ENCODE measurements at regions not wholly inside any gene's neighbourhood (a gene's known extent, or its start where the extent isn't known, plus 50 kb on each side); places are given as distances from the start of the nearest gene placed in this dataset.

GRCh38 chrX:39875834-39876628, 221.7 kb downstream of the BCOR start:
- no peak for DNase-seq

GRCh38 chrX:39877905-39878304, 219.9 kb downstream of the BCOR start:
- DNase-seq, result no peak

- peak; percentile 89 for DNase-seq
Measured at GRCh38 chrX:39883666-39884065, 214.1 kb downstream of the BCOR start.

DNA sequence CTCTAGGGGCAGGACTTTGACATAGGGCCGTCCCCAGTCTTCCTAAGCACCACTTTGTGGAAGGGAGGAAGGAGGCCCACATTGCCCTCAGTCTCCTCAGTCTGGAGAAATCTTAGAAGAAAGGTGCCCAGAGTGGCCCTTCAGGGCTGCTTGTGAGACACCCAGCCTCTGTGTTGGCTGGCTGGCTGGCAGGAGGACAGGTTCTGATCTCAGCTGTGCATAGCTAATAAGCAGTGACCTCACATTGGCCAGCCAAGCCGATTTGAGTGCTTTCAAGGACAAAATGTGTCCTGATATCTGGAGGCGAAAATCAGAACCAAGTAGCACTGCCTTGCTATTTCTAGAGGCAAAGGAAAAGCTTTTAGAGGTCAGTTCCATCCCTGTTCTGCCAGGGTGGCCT, 211.5 kb downstream of the BCOR start:
- DNase-seq, result no peak

DNA sequence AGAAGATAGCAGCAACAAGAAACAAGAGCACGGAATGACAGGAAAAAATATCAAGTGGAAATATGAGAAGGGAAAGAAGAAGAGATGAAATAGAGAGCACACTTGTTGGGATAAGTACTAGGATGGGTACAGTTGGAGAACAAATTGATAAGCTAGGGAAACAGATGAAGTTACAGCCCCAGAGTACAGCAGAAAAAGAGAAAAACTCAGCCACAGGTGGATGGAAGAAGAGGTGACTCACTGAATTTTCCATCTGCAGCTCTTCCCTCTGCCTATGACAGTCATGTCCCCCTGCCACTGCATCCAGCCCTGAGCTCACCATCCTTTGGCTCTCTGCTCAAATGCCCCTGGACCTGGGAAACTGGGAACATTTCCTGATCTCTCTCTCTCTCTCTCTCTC, 209.0 kb downstream of the BCOR start:
- no peak for DNase-seq

GRCh38 chrX:39889704-39890103, 208.1 kb downstream of the BCOR start:
- DNase-seq, result no peak

DNA sequence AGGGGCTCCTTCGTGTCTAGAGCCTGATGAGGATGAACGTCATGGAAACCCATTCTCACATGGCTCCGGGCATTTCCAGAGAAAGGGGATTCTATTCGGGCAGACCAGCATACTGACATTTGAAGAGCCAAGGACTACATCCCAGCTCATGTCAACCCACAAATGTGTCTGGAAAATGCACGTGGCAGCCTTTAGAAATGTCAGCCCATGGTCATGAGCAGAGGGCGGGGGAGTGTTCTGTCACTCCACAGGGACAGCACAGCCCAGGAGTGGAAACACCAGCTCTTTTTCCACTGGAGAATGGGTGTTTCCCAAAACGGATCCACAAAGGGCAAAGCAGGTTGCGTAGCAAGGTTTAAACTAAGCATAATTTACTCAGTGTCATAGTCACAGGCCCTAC, 207.0 kb downstream of the BCOR start:
- DNase-seq, result no peak

GRCh38 chrX:39891781-39892180, 206.0 kb downstream of the BCOR start:
- DNase-seq, result no peak

DNA sequence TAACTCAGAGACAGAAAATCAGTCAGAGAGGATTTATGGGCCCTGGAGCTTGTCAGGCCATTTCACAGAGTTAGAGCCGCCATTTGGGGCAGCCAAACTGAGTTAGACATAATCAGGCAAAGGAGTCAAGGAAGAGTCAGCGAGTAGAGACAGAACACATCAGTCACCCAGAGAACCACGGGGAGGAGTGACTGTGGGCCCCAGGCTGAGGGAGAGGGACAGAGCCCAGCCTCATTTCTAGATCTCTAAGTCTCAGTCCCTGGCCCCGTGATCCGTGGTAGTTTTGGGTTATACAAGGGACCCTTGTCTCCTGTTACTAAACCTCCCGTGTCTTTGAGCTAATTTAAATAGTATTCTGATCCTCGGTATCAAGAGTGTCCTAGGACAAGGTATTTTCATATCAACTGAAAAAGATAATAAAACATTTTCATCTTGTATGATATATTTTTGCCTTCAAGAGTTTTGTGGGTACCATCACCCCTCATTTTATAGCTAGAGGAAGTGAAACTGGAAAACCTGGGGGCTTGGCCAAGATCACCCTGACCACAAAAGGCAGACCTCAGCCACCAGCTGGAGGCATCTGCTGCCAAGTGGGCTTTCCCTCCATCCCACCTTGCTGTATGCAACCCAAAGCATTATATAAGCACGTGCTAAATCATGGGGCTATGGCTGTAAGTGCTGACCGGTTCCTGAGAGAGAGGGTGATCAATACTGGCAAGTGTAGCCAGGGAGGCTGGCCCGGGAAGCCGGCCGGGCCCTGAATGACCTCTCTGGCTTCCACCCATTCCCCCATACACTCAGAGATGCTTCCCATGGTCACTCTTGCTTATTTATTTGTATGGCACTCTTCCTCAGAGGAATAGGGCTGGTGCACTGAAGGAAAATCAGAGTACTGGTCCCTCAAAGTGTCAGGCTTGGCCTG, 204.1 kb downstream of the BCOR start:
- DNase-seq, result no peak

DNA sequence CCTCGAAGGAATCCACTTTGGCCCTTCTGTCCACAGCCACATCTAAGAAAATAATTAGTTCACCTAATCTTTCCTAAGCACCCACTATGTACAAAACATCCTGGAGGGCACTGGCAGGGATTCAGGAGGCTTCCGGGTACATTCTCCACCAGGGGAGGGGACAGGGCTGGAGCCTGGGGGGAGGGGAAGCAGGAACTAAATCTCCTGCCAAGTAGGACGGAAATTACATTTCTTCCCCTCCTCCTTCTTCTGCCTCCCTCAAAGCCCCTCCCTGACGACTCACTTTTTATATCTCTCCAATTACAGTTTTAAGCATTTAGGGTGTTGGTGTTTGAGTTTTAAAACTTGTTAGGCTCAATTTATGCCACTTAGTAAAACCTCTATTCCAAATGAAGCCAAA, 203.1 kb downstream of the BCOR start:
- no peak for DNase-seq

- no peak for DNase-seq
Measured at GRCh38 chrX:39895218-39896110, 202.3 kb downstream of the BCOR start.

GRCh38 chrX:39896951-39897740, 200.6 kb downstream of the BCOR start:
- DNase-seq, result no peak

DNA sequence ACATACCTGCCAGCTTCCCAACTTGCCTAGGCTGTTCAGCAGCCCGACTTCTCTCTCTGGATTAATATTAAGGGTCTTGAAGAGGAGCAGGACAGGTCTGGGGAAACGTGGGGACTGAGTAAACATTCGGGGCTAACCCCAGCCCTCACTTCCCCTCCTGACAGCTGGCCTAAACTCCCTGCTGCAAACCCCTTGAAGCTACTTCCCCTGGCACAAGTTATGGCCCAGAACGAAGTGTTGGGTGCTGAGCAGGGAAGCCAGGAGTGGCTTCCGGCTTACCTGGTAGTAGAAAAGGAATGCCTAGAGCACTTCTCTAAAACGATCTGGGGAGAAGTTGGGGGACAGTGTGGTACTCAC, 200.0 kb downstream of the BCOR start:
- no peak for DNase-seq

DNA sequence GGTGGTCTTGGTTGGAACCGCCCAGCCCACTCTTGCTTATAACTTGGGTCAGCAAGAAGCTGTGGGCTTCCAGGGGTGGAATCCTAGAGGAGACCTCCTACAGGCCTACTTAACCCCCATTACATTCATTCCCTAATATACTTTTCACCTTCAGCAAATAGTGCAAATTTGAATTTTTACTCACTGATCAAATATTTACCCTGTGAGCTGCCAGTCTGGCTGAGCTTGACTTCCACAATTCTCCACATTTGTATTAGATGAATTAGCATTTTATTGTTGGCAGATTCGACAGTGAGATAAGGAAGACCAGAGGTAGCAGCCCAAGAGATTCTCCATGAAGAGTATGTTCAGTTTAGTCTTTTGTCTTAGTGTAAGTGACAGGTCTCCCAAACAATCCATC, 199.6 kb downstream of the BCOR start:
- DNase-seq, result no peak

- DNase-seq, result no peak
Measured at GRCh38 chrX:39899059-39899458, 198.7 kb downstream of the BCOR start.

- DNase-seq, result no peak
Measured at GRCh38 chrX:39899856-39900776, 197.6 kb downstream of the BCOR start.

DNA sequence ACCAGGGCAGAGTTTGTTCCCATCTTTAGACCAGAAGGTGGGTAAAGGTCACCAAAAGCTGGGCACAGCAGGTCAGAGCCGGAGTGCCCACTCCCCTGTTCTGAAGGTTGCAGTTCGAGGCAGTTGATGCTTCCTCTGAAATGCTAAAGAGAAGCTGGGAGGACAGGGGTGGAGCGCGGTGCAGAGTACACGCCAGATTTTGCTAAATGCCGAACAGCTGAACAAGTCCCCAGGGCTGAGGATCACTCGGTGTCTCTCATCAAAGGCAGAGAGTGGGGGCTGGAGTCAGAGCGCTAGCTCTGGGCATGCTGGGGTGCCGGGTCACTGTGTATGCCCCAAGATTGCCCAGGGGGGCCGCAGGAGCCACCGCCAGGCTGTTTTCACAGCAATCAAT, 197.0 kb downstream of the BCOR start:
- no peak for DNase-seq

DNA sequence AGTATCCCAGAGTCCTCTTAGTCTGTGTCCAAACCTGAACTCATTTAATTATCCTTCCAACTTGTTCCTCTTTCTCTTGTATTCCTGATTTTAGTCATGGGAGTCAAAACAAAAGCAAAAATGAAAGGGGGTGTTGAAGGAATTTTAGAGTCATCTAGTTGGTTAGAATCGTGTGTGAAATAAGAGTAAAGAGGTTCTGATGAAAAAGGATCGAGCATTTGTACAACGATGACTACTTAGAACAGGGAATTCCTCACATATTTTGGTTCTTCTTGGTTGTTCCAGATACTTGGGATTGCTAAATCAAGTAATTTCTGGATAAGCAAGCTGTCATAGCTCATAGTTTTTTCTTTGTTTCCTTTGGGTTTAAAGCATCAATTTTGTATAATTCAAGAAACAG, 194.4 kb downstream of the BCOR start:
- peak; percentile 57 for DNase-seq

DNA sequence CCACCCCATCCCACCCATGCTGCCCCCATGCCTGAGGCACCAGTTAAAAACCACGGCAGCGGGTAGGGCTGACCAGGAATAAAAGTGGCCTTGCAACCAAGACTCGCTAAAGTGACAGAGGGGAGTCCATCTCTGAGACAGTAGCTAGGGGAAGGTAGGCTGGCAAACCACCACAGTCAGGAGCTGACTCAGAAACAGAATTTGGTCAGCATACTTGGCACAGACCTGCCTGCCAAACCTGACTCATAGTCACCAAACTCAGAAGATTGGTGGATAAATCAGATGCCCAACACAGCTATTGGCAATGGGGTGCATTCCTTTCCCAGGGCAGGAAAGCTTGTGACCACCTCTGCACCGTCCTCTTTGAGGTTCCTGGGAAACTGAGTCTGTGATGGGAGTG, 193.8 kb downstream of the BCOR start:
- DNase-seq, result peak; percentile 77

GRCh38 chrX:39904816-39905537, 192.8 kb downstream of the BCOR start:
- no peak for DNase-seq

- no peak for DNase-seq
Measured at GRCh38 chrX:39905538-39905891, 192.2 kb downstream of the BCOR start.
